ENCODE measurements at regions not wholly inside any gene's neighbourhood (a gene's known extent, or its start where the extent isn't known, plus 50 kb on each side); places are given as distances from the start of the nearest gene placed in this dataset.
A peak's percentile ranks its signal among the peaks of the same experiment; 100 is the strongest.

DNA sequence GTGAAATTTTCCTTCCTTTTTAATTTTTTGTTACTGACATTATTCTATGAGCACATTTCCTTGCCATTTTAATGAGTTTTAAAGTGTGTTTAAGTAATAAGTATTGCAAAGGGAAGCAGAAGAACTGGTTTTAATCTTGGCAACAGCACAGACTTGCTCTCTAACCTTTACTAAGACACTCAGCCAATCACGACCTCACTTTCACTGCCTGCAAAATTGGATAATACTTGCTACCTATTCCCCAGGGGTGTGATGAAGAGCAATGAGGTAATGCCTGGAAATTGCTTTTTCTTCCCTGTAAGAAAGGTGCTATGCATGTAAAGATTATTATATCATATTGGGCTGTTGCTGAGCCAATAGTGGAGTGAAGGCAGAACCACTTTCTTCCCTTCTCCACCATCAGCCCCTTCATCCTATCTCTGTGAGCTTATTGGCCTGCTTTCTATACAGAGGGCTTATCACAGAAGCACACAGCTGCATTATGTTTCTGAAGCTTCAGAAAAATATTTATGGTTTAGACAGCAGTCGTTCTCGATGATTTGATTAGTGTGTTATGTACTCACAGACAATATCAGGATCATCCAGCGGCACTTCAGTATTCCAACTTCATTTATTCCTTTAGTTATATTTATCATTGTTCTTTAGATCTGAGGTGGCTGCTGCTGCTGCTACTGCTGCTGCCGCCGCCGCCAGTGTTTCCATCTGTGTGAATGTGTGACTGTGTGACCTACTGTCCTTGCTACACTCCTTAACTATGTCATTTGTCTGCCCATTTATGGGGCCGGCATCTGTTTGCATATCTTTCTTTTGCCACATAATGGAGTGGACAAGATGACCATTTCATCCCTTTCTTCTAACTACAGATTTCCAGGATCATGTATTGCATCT, 255.1 kb downstream of the C4orf33 start:
- no peak for DNase-seq

DNA sequence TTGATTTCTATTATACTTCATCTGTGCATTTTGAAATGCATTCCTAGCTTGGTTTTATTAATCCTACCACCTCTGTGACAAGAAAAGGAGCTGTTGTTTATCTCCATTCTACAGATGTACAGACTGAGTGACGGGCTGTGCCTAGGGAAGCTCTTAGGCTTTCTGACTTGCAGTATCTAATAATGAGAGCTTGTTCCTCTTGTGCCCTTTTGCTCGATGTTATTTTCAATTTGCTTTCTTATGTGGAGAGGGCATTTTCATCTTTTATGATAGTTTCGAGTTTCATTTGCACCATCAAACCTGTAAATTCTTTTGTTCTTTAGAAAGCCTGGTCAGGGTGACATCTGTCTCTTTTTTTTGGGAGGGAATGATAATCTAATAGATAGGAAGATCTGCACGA, 256.5 kb downstream of the C4orf33 start:
- DNase-seq, result no peak

- no peak for DNase-seq
Observed at GRCh38 chr4:129353490-129353889, 257.5 kb downstream of the C4orf33 start.

DNA sequence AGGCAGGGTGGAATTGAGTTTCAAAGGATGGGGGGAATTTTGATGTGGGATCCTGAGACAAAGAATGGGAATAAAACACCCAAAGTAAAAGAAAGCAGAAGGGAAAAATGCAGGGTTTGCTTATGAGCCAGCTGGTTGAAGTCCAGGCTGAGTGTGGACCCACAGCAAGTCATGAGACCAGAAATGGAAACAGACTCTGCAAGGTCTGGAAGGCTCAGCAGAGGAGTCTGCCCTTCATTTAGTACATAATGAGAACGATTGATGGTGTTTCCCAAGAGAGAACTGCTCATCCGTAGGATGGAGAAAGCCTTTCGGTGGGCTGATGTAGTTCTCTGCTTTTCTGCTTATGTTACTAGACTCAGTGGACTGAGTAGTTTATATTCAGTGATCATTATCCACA, 259.1 kb downstream of the C4orf33 start:
- no peak for DNase-seq

DNA sequence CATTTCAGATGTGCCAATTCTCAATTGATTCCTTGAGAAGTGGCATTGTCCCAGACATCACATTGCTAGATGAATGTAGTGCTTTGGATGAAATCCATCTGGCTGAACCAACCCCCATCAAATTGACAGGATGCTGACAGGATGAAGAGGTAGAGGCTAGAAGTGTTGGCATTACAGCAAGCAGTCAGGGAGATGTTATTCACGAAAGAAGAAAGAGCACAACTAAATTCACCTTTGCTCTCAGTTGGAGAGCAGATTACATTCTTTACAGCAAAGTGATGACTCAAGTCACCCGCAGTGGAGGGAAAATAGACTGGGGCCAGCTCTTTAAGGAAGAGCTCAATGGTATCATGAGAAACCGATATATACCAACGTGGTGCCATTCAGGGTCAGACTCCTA, 259.6 kb downstream of the C4orf33 start:
- no peak for DNase-seq

- no peak for DNase-seq
Observed at GRCh38 chr4:129358571-129358970, 262.6 kb downstream of the C4orf33 start.

DNA sequence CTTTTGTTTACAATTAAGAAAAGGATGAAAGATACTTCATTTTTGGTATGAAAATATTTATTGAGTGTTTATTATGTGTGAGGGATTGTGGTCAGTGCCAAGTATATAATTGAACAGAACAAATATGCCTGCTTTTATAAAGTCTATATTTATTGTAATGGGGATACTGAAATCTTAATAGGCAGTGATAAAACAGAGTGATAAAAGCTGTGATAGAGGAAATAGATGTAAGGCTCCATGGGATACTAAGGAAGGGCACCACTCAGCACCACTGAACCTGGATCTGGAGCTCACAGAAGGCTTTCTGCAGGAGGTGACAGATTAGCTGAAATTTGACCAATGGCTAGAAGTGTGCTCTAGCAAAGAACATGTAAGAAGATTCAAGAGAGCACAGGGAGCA, 263.5 kb downstream of the C4orf33 start:
- no peak for DNase-seq

GRCh38 chr4:129362691-129363274, 266.8 kb downstream of the C4orf33 start:
- DNase-seq, result peak; percentile 49

DNA sequence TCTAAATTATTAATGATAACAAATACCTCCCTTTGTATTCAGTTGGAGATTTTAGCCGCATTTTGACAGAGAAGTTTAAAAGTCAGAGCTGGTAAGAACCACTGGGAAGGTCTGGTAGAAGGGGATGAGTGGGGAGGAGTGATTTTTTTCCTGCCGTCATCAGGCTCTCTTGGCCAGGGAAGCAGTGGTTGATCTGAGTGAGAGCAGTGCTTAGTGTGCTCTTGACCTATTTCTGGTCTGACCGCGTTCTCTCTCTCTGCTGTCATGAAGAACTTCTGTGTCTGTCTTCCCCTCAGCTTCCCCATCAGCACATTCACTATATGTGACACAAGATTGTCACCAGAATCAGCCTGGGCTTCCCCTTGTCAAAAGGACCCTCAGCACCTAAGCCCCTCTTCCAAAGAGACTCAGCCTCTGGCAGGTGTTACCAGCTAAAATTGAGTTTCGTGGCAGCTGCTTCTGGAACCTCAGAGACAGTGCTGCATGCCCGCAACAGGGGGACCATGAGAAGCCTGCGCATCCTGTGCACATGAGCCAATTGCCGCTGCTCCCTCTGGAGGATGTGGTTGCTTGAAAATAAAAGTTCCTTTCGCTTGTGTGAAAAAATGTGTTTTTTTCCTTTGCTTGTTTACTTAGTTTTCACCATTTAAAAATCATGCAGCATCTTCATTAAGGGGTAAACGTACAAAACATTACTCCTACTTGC, 268.9 kb downstream of the C4orf33 start:
- DNase-seq, result no peak

DNA sequence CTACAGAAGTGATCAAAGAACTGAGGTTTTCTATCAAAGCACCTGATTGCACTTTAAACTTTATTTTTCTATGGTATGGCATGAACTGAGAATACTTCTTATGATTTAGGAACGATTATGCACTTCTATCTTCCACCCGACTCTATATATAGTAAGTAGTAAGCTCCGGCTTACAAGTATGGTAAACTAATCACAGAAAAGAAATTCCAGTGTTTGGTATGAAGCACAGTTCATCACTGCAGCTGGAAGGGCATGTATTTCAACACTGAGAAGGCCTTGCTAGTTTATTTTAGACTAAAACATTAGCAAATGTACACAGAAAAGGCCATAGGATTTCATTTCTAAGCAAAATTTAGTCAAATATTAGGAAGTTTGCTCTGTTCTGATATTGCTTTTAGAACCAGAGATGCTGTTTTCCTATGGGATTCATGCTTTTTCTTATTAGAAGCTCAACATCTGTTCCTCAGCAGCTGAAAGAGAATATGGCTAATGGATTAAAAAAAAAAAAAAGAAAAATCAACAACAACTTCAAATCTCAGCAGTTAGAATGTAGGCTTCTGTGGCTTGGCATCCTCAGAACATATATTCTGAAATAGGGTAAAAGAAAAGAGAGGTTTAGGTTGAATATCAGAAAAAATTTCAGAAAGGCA, 273.5 kb downstream of the C4orf33 start:
- no peak for DNase-seq

DNA sequence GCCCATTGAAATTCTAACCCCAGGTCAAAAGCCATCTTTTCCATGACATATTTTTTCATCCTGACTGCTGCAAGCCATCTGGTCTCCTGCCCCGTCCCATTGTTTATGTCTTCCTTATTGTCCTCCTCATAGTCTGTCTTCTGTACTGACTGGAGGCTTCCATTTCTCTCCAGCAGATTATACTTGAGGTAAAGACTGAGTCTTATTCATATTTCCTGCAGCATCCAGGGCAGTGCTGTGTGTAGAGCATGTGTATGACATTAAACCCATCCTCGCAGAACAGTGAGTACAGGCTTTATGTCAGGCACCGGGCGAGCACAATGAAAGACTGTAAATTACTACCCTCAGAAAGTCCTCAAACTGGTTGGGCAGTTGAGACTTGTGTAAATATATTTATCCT, 275.1 kb downstream of the C4orf33 start:
- no peak for DNase-seq

DNA sequence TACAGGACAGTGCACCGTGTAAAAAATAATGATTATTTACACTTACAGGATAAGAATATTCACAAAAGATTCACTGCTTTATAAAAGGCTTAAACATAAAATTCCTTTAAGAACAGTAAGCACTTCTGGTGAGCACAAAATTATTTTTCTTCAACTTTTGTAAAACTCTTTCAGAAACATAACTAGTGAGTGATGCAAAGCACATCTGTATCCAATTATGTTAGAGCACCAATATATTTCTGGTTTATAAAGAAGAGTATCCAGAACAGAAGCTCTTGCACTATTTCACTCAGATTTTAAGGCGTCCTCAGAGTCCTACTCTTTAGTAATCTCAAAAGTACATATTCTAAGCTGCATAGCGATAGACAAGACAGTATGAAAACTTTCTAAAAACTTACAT, 276.0 kb downstream of the C4orf33 start:
- DNase-seq, result no peak

DNA sequence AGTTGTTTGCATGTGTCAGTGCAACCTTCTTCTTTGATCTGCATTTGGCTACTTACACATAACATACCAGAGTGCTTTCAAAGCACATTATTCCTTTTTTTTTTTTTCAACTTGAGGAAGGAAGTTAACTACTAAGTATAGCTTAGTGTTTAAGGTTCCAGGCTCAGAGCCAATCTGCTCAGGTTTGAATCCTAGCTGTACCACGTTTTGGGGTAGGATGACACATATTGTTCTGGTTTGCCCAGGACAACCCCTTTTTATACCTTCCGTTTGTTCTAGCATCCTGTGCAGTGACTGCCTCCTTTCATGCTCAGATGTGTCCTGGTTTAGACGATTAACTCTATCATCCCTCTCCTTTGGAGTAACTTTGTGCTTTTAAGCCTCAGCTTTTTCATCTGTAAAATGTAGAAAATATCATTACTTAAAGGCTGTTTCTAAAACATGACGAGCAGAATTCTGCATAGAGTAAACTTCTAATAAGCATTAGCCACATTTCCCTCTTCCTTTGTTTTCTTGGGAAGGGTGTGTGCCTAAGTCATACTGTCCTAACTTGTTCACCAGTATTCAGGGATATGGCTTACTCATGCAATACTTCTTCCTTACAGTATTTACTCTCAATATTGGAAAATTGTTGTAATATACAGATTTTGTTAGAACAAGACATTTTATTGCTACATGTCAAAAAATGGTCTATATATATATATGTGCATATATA, 281.3 kb downstream of the C4orf33 start:
- no peak for DNase-seq

DNA sequence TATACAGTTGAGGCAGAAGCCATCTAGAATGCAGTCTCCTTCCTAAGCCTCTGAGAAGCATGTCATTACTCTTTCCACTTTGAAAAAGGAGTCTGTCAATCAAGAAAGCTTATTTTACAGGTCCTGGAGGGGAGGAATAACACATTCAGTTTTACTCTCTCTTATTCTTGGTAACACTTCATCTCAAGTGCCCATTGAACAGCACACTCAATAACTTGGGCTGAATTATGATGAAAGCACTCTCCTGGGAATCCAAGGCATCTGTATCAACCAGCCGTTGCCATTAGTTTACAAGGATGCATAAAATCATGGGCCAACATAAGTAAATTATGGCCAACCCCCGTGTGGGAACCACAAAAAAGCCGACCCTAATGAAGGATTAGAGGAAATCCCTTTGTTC, 282.4 kb downstream of the C4orf33 start:
- no peak for DNase-seq

DNA sequence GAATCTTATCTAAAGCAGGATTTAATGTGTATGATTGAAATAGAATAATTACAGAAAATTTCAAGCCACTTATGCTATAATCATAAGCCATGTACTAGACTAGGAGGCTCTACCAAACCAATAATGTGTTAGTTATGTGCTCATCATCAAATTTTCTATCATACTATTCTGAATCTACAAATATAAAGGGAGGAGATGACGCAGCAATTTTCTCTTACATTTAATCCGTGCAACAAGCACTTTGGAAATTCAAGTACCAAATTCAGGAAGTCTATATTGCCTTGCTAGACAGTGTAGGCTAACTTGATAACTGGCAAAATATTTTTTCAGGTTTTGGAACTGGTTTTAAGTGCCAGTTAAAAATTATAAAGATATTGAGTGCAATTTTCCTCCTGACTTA, 283.5 kb downstream of the C4orf33 start:
- DNase-seq, result no peak

- no peak for DNase-seq
Observed at GRCh38 chr4:129384974-129385373, 289.0 kb downstream of the C4orf33 start.

DNA sequence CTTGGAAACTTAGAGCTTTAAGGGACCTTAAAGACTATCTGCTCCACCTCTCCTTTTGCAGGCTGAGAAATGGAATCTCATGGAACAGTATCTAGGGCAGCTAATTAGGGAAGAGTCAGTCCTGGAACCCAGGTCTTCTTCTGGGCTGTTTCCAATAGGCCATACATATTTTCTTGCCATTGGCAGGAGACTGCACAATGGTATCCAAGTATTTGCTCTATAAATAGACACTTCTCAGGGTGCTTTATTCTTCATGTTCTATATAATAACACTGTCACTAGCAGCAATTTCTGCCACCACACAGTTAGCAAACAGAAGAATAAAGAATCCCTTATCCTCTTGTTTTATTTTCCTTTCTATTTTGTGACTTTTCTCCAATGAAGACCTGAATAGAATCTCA, 291.7 kb downstream of the C4orf33 start:
- DNase-seq, result no peak

GRCh38 chr4:129393976-129394375, 298.0 kb downstream of the C4orf33 start:
- no peak for DNase-seq

DNA sequence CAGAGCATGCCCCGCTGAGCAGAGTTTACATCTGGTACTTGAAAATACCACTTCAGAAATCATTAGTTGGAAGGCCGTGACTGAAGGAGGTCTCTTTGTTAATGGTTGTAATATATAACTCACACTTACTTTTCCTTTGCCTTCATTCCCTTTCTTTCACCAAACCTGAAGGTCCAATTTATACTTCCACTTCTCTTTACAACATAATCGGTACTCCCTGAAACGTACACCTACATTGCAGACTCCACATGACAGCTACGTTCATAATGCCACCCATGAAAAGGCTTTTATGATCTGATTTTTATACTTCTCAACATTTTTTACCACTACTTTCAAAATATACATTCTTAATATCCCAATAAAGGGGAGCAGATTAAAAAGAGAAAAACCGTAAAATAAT, 298.7 kb downstream of the C4orf33 start:
- DNase-seq, result no peak

GRCh38 chr4:129403848-129404247, 307.9 kb downstream of the C4orf33 start:
- no peak for DNase-seq

DNA sequence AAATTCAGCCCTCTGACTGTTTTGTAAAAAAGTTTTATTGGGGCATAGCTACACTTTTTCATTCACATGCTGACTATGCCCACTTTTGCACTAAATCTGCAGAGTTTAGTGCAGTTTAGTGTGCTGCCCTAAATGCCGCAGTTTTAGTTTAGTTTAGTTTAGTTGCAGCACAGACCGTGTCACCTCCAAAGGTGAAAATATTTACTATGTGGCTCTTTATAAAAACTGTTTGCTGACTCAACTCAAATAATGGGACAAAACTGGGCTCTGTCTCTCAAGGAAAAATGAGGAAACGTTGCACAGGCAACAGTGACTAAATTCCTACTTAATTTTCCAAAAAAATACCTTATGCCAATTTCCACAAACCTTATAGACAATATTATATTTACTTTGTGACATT, 314.2 kb downstream of the C4orf33 start:
- DNase-seq, result no peak

GRCh38 chr4:129415004-129415403, 319.1 kb downstream of the C4orf33 start:
- no peak for DNase-seq

GRCh38 chr4:129420637-129421036, 324.7 kb downstream of the C4orf33 start:
- no peak for DNase-seq
